WTC11 (cell line): ENCODE measurements at regions not wholly inside any gene's neighbourhood (a gene's known extent, or its start where the extent isn't known, plus 50 kb on each side); places are given as distances from the start of the nearest gene placed in this dataset.

Source experiments
- ATAC-seq: fragments of 200-7000 bp; cut with Tn5 transposase; 2 replicates; pipeline ENCODE4 v1.10.0; 2021; ENCODE audit warnings: mild to moderate bottlenecking, moderate library complexity
- CTCF ChIA-PET: fragments of 300-600 bp; sonication (Branson Sonifier 250); formaldehyde crosslinking; loops from one replicate; lab custom pipeline; 2021; ENCODE audit warnings: antibody characterized with exemption; lab: Charles Lee
- POLR2A ChIA-PET: fragments of 350-600 bp; sonication (Branson Sonifier 250); formaldehyde crosslinking; loops from one replicate; lab custom pipeline; 2021; ENCODE audit warnings: antibody characterized with exemption; lab: Charles Lee
- DNase-seq: peaks from one replicate; pipeline ENCODE4 v3.0.0; 2021; ENCODE audit warnings: low spot score
- H3K27ac Mint-ChIP-seq: 2 replicates; pipeline ENCODE4 v1.8.0; 2021; ENCODE audit warnings: mixed read lengths
- H3K27me3 Mint-ChIP-seq: 2 replicates; pipeline ENCODE4 v1.8.0; 2021; ENCODE audit warnings: low read depth, mild to moderate bottlenecking, moderate library complexity, mixed read lengths
- H3K36me3 Mint-ChIP-seq: 2 replicates; pipeline ENCODE4 v1.8.0; 2021; ENCODE audit warnings: mixed read lengths
- H3K4me1 Mint-ChIP-seq: 2 replicates; pipeline ENCODE4 v1.8.0; 2022; ENCODE audit warnings: mixed read lengths
- H3K4me3 Mint-ChIP-seq: 2 replicates; pipeline ENCODE4 v1.8.0; 2021; ENCODE audit warnings: mild to moderate bottlenecking, moderate library complexity, mixed read lengths
- H3K9me3 Mint-ChIP-seq: 2 replicates; pipeline ENCODE4 v1.8.0; 2021; ENCODE audit warnings: mixed read lengths
- CREB1 ChIP-seq: sonication (generic); formaldehyde crosslinking; IDR thresholded peaks from 2 replicates; pipeline ENCODE4 v1.8.0; 2023; ENCODE audit warnings: mild to moderate bottlenecking, missing genetic modification reagents
- CREM ChIP-seq: sonication (generic); formaldehyde crosslinking; IDR thresholded peaks from 2 replicates; pipeline ENCODE4 v1.8.1; 2022; ENCODE audit warnings: mild to moderate bottlenecking, missing genetic modification reagents, moderate library complexity
- ELF4 ChIP-seq: sonication (generic); formaldehyde crosslinking; IDR thresholded peaks from 2 replicates; pipeline ENCODE4 v1.8.1; 2022; ENCODE audit warnings: low read depth, mild to moderate bottlenecking, moderate library complexity, missing genetic modification reagents
- ESRRA ChIP-seq: sonication (generic); formaldehyde crosslinking; IDR thresholded peaks from 2 replicates; pipeline ENCODE4 v1.8.1; 2022; ENCODE audit warnings: mild to moderate bottlenecking, missing genetic modification reagents, borderline replicate concordance
- ETV6 ChIP-seq: sonication (generic); formaldehyde crosslinking; IDR thresholded peaks from 2 replicates; pipeline ENCODE4 v1.8.1; 2022; ENCODE audit warnings: mild to moderate bottlenecking, missing genetic modification reagents
- FOXJ3 ChIP-seq: sonication (generic); formaldehyde crosslinking; IDR thresholded peaks from 2 replicates; pipeline ENCODE4 v1.9.0; 2021; ENCODE audit warnings: missing genetic modification reagents, mild to moderate bottlenecking, borderline replicate concordance
- GRHL2 ChIP-seq: fragments of 250-450 bp; sonication (Bioruptor Pico); IDR thresholded peaks from 2 replicates; pipeline ENCODE4 v1.8.0; 2022; ENCODE audit warnings: mild to moderate bottlenecking, moderate library complexity; ENCODE audit not compliant: insufficient replicate concordance, severe bottlenecking
- JAZF1 ChIP-seq: fragments of 250-450 bp; sonication (Bioruptor Pico); IDR thresholded peaks from 2 replicates; pipeline ENCODE4 v1.9.0; 2021; ENCODE audit warnings: moderate library complexity, mild to moderate bottlenecking, inconsistent platforms
- JUN ChIP-seq: sonication (generic); formaldehyde crosslinking; IDR thresholded peaks from 2 replicates; pipeline ENCODE4 v1.8.0; 2023; ENCODE audit warnings: mild to moderate bottlenecking, missing genetic modification reagents
- NR1H2 ChIP-seq: sonication (generic); formaldehyde crosslinking; IDR thresholded peaks from 2 replicates; pipeline ENCODE4 v1.9.0; 2021; ENCODE audit warnings: mild to moderate bottlenecking, moderate library complexity, missing genetic modification reagents
- PRRX2 ChIP-seq: fragments of 250-450 bp; sonication (Bioruptor Pico); IDR thresholded peaks from 2 replicates; pipeline ENCODE4 v1.8.0; 2021; ENCODE audit warnings: mild to moderate bottlenecking
- RELA ChIP-seq: sonication (generic); formaldehyde crosslinking; IDR thresholded peaks from 2 replicates; pipeline ENCODE4 v1.8.1; 2022; ENCODE audit warnings: missing genetic modification reagents, mild to moderate bottlenecking, borderline replicate concordance
- RORB ChIP-seq: fragments of 250-450 bp; sonication (Bioruptor Pico); IDR thresholded peaks from 2 replicates; pipeline ENCODE4 v1.9.0; 2021; ENCODE audit warnings: mild to moderate bottlenecking
- ZNF121 ChIP-seq: sonication (generic); formaldehyde crosslinking; IDR thresholded peaks from 2 replicates; pipeline ENCODE4 v1.8.0; 2023; ENCODE audit warnings: missing genetic modification reagents
- ZNF263 ChIP-seq: sonication (generic); formaldehyde crosslinking; IDR thresholded peaks from 2 replicates; pipeline ENCODE4 v1.8.1; 2022; ENCODE audit warnings: low read depth, mild to moderate bottlenecking, moderate library complexity, missing genetic modification reagents
- ZNF396 ChIP-seq: fragments of 250-450 bp; sonication (Bioruptor Pico); IDR thresholded peaks from 2 replicates; pipeline ENCODE4 v1.8.0; 2021; ENCODE audit warnings: mild to moderate bottlenecking, moderate library complexity, borderline replicate concordance
- ZNF416 ChIP-seq: fragments of 250-450 bp; sonication (Bioruptor Pico); IDR thresholded peaks from 2 replicates; pipeline ENCODE4 v1.9.0; 2021; ENCODE audit warnings: mild to moderate bottlenecking, inconsistent platforms
- TF ChIP-seq, protein P1 (sequence below): sonication (generic); formaldehyde crosslinking; IDR thresholded peaks from 2 replicates; pipeline ENCODE4 v1.8.0; 2022; ENCODE audit warnings: mild to moderate bottlenecking, missing genetic modification reagents
- TF ChIP-seq, protein P2 (sequence below): fragments of 200-600 bp; IDR thresholded peaks from 2 replicates; pipeline ENCODE4 v1.8.0; 2022; ENCODE audit warnings: antibody characterized with exemption
- TF ChIP-seq, protein P3 (sequence below): sonication (generic); formaldehyde crosslinking; IDR thresholded peaks from 2 replicates; pipeline ENCODE4 v1.8.0; 2022; ENCODE audit warnings: mild to moderate bottlenecking, missing genetic modification reagents
- TF ChIP-seq, protein P4 (sequence below): fragments of 250-450 bp; sonication (Bioruptor Pico); IDR thresholded peaks from 2 replicates; pipeline ENCODE4 v1.9.0; 2021; ENCODE audit warnings: mild to moderate bottlenecking
- TF ChIP-seq, protein P5 (sequence below): sonication (generic); formaldehyde crosslinking; IDR thresholded peaks from 2 replicates; pipeline ENCODE4 v1.8.0; 2023; ENCODE audit warnings: missing genetic modification reagents

DNA sequence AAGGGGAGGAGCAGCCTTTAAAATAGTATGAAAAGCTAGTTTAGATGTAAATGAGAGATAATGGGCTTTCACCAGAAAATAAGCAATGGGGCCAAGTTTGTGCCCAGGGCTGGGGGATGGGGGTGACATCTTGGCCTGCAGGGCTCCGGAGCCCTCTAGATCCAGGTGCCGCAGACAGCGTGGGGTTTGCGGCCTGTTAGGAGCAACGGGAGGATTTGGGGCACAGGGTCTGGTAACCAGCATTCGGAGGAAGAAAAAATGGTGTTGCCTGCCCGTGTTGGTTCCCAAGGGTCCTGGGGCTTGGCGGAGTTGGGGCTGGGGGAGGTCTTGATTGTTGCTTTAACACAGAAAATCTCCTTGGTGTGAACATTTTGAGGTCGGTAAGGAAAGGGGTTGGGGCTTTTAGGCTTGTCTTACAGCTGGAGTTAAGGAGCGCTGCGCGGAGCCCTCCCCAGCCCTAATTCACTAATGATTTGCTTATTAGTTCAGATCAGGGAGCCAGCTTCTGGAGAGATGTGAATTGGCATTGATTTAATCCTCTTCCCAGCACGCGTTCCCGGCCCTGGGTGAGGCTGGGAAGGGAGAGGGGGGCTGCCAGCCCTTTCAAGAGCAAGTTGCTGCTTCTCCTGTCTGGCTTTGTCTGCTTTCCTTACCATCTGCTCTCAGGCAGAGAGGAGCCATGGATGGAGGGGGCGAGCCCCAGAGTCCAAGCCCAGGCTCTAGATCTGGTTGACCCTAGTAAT, 443.4 kb downstream of the BCOR start:
- peak overlapping the region; percentile 59 for H3K4me3 Mint-ChIP-seq

DNA sequence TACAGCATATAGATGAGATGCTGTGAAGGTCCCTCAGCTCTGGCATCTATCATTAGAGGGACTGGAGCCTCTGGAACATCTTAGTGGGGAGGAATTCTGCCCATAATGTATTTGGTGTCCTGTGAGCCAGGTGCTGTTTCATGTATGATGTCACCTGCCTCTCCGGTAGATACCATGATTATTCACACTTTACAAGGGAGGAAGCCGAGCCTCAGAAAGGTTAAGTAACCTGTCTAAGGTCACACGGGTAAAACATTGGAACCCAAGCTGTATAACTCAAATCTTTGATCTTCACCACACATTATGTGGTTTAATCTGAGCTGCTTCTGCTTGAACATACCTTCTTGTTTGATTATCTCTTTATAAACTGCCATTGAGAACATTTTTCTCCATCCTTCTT, 442.8 kb downstream of the BCOR start:
- Mint-ChIP-seq H3K9me3 (no peaks in the 10 kb centered on the region), H3K27me3 (no peaks in the 10 kb centered on the region), H3K4me1 (peaks cover 44% of the 10 kb centered on the region), H3K27ac (no peak overlapping the region; the same call in 1 of the 2 replicates), H3K4me3 (peak overlapping the region; percentile 59), H3K36me3 (no peaks in the 10 kb centered on the region)
- no peak for ATAC-seq
- ChIA-PET CTCF (interaction anchor here (1.3 to 2.2 kb wide), 3 partner anchors 33 to 185 kb away, joined by 5 to 6 read pairs (median 6); no protein-coding TSS in a partner anchor), POLR2A (no interaction called here)
- TF ChIP-seq CREB1 (CRISPR knock-in tag) (no peak), JAZF1 (CRISPR knock-in tag) (no peak), CREM (CRISPR knock-in tag) (no peak), PRRX2 (no peak), FOXJ3 (no peak), RORB (no peak)
- TF ChIP-seq, protein P1, sequence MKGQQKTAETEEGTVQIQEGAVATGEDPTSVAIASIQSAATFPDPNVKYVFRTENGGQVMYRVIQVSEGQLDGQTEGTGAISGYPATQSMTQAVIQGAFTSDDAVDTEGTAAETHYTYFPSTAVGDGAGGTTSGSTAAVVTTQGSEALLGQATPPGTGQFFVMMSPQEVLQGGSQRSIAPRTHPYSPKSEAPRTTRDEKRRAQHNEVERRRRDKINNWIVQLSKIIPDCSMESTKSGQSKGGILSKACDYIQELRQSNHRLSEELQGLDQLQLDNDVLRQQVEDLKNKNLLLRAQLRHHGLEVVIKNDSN (CRISPR knock-in tag), result no peak
- TF ChIP-seq, protein P2, sequence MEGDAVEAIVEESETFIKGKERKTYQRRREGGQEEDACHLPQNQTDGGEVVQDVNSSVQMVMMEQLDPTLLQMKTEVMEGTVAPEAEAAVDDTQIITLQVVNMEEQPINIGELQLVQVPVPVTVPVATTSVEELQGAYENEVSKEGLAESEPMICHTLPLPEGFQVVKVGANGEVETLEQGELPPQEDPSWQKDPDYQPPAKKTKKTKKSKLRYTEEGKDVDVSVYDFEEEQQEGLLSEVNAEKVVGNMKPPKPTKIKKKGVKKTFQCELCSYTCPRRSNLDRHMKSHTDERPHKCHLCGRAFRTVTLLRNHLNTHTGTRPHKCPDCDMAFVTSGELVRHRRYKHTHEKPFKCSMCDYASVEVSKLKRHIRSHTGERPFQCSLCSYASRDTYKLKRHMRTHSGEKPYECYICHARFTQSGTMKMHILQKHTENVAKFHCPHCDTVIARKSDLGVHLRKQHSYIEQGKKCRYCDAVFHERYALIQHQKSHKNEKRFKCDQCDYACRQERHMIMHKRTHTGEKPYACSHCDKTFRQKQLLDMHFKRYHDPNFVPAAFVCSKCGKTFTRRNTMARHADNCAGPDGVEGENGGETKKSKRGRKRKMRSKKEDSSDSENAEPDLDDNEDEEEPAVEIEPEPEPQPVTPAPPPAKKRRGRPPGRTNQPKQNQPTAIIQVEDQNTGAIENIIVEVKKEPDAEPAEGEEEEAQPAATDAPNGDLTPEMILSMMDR, result no peak
- TF ChIP-seq, protein P3, sequence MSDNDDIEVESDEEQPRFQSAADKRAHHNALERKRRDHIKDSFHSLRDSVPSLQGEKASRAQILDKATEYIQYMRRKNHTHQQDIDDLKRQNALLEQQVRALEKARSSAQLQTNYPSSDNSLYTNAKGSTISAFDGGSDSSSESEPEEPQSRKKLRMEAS, result no peak
- DNase-seq, result no peak

More for the DNA sequence above, 443.4 kb downstream of the BCOR start:
- ChIA-PET POLR2A (interaction anchor here (0.9 kb wide), 1 partner anchor 76 kb away, joined by 3 read pairs; no protein-coding TSS in a partner anchor), CTCF (interaction anchor here (0.7 to 2.2 kb wide), 7 partner anchors 33 to 901 kb away, joined by 3 to 6 read pairs (median 5); no protein-coding TSS in a partner anchor)
- H3K9me3 Mint-ChIP-seq, result no peaks in the 10 kb centered on the region
- no peaks in the 10 kb centered on the region for H3K36me3 Mint-ChIP-seq
- TF ChIP-seq ETV6 (CRISPR knock-in tag) (no peak), ELF4 (CRISPR knock-in tag) (no peak), RELA (CRISPR knock-in tag) (no peak)
- no peak for DNase-seq
- peaks cover 44% of the 10 kb centered on the region for H3K4me1 Mint-ChIP-seq
- peak; percentile 56 for ATAC-seq
- H3K27me3 Mint-ChIP-seq, result no peaks in the 10 kb centered on the region
- peak overlapping the region; percentile 95 for H3K27ac Mint-ChIP-seq

DNA sequence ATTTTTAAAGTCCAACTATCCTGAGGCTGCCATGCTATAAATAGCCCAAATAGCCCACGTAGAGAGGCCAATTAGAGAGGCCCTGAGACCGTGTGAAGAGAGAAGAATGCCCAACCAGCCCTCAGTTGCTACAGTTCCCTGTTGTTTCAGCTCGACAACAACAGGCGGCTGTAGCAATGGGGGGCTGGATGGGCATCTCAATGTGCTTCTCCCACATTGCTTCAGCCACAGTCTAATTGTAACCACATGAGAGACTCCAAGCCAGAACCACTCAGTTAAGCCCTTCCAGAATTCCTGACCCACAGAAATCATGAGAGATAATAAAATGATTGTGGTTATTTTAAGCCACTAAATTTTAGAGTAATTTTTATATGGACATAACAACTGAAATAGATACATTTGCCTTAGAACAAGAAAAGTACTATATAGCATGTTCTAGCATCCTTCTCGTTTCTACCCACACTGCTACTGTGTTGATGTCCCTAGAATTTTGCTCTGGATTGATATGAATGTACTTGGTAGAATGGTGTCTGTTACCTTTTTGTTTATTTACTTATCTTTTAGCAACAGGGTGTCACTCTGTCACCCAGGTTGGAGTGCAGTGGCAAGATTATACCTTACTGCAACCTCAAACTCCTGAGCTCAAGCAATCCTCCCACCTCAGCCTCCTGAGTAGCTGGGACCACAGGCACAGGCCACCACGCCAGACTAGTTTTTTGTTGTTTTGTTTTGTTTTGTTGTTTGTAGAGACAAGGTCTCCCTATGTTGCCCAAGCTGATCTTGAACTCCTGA, 436.4 kb downstream of the BCOR start:
- DNase-seq (no peak), ATAC-seq (no peak)
- Mint-ChIP-seq H3K4me3 (no peak overlapping the region), H3K9me3 (no peaks in the 10 kb centered on the region), H3K4me1 (0 out of 2 replicates have a peak, but pooled peaks cover 2% of the 10 kb centered on the region), H3K36me3 (no peaks in the 10 kb centered on the region), H3K27ac (no peak overlapping the region), H3K27me3 (no peaks in the 10 kb centered on the region)
- ChIA-PET POLR2A (no interaction called here), CTCF (interaction anchor here (1.7 kb wide), 1 partner anchor 70 kb away, joined by 3 read pairs; no protein-coding TSS in a partner anchor)
- TF ChIP-seq JUN (CRISPR knock-in tag), result no peak
- no peak for TF ChIP-seq NR1H2
- TF ChIP-seq, protein P4, sequence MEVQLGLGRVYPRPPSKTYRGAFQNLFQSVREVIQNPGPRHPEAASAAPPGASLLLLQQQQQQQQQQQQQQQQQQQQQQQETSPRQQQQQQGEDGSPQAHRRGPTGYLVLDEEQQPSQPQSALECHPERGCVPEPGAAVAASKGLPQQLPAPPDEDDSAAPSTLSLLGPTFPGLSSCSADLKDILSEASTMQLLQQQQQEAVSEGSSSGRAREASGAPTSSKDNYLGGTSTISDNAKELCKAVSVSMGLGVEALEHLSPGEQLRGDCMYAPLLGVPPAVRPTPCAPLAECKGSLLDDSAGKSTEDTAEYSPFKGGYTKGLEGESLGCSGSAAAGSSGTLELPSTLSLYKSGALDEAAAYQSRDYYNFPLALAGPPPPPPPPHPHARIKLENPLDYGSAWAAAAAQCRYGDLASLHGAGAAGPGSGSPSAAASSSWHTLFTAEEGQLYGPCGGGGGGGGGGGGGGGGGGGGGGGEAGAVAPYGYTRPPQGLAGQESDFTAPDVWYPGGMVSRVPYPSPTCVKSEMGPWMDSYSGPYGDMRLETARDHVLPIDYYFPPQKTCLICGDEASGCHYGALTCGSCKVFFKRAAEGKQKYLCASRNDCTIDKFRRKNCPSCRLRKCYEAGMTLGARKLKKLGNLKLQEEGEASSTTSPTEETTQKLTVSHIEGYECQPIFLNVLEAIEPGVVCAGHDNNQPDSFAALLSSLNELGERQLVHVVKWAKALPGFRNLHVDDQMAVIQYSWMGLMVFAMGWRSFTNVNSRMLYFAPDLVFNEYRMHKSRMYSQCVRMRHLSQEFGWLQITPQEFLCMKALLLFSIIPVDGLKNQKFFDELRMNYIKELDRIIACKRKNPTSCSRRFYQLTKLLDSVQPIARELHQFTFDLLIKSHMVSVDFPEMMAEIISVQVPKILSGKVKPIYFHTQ, result no peak
- TF ChIP-seq ZNF263, result no peak
- no peak for TF ChIP-seq GRHL2 (CRISPR knock-in tag)
- TF ChIP-seq ZNF121 (CRISPR knock-in tag), result no peak
- no peak for TF ChIP-seq ESRRA (CRISPR knock-in tag)
- TF ChIP-seq JAZF1 (CRISPR knock-in tag), result no peak
- no peak for TF ChIP-seq ZNF416 (CRISPR knock-in tag)
- no peak for TF ChIP-seq FOXJ3
- TF ChIP-seq, protein P5, sequence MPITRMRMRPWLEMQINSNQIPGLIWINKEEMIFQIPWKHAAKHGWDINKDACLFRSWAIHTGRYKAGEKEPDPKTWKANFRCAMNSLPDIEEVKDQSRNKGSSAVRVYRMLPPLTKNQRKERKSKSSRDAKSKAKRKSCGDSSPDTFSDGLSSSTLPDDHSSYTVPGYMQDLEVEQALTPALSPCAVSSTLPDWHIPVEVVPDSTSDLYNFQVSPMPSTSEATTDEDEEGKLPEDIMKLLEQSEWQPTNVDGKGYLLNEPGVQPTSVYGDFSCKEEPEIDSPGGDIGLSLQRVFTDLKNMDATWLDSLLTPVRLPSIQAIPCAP, result no peak
- no peak for TF ChIP-seq ZNF396 (CRISPR knock-in tag)
